GM23248 (cell line): ENCODE measurements at regions not wholly inside any gene's neighbourhood (a gene's known extent, or its start where the extent isn't known, plus 50 kb on each side); places are given as distances from the start of the nearest gene placed in this dataset.

ENCODE experiments used
- EZH2 ChIP-seq: fragments of 200-600 bp; sonication (generic); IDR thresholded peaks from 2 replicates; pipeline ENCODE4 v1.6.1; 2018; ENCODE audit warnings: antibody characterized with exemption, mild to moderate bottlenecking; ENCODE audit not compliant: insufficient read depth, poor library complexity, severe bottlenecking
- EZH2phosphoT487 ChIP-seq: fragments of 200-600 bp; sonication (generic); IDR thresholded peaks from 2 replicates; pipeline ENCODE4 v1.6.1; 2018; ENCODE audit warnings: antibody characterized with exemption, moderate library complexity, mild to moderate bottlenecking, low read depth; ENCODE audit not compliant: insufficient read depth

- no peak for TF ChIP-seq EZH2phosphoT487
- no peak for TF ChIP-seq EZH2
These were observed 183.1 kb downstream of the FAM43A start for GRCh38 chr3:194868831-194869230.
